HG03469 (cell line): ENCODE measurements at regions not wholly inside any gene's neighbourhood (a gene's known extent, or its start where the extent isn't known, plus 50 kb on each side); places are given as distances from the start of the nearest gene placed in this dataset.
"Not testable (repeated sequence)": the region's sequence is repeated elsewhere in the genome, so short reads cannot be mapped to it uniquely, and the experiment has no call there.

Experiments used
- ATAC-seq: cut with Tn5 transposase; IDR thresholded peaks from one replicate; pipeline ENCODE4 v1.9.1; 2021; ENCODE audit warnings: mild to moderate bottlenecking, moderate library complexity, moderate number of reproducible peaks; ENCODE audit not compliant: unreplicated experiment

- no peak for ATAC-seq
Observed at GRCh38 chr3:40877631-40878463, 321.5 kb upstream of the CTNNB1 start.

DNA sequence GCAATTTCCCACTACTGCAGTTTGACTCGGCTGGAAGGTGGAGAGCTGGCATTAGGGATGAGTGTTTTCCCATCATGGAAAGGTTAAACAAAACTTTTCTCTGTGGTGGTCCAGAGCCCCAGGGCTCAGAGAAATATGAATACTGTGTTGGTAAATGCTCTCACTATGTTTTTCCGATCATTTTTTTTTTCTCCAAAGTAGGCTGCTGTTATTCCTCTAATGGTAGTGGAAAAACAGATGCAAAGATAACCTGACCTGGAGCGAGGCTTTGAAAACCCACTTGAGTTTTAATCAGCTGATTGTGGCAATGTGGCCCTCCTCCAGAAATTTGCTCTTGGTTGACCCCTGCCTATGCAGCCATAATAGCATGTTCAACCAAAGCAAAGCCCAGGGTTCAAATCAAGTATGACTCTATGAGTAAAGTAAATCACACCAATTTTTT is 320.8 kb upstream of the CTNNB1 start:
- ATAC-seq = no peak

DNA sequence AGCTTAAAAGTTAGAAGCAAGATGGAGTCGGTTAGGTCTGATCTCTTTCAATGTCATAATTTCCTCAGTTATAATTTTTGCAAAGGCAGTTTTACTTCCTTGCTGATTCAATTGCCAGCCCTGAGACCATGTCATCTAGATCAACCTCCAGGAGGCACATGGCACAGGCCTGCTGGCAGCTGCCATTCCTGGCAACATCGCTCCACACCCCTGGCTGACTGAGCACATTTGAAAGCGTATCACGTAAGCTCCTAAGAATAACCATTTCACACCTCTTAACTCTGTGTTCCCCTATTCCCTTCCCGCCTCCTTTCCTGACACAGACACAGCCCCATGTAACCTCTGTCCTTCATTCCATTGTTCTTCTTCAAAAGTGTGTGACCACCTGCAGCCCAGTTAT is 313.9 kb upstream of the CTNNB1 start:
- ATAC-seq = no peak

DNA sequence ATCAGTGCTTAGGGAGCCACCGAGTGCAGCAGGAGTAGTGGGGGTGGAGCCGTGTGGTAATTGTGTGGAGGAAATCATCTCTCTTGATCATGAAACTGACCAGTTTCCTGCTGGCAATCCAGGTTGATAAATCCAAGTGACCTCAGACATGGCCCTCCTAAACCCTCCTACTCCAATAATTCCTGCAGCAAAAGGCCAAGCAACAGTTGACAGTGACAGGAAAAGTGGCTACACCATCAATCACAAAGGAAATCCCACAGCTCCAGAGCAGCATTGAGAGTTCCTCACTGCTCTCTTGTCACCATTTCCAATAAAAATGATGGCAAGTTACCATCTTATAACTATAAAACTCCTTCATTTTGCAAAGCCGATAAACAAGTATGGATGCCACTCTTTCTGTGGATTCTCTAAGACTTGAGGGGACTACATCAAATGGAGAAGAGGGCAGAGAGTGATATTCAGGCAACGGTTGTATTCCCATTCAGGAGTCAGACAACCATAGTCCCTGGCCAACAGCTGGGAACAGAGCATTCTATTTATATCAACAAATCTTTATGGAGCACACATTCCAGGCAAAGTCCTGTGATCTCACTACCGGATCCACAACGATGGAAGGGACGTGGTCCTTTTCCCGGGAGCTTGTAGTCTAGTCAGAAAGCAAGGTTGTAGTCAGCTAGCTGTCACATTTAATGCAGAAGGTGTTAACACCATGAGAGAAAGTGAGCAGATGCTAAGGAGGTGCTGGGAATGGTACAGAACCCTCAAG is 312.5 kb upstream of the CTNNB1 start:
- no peak for ATAC-seq

DNA sequence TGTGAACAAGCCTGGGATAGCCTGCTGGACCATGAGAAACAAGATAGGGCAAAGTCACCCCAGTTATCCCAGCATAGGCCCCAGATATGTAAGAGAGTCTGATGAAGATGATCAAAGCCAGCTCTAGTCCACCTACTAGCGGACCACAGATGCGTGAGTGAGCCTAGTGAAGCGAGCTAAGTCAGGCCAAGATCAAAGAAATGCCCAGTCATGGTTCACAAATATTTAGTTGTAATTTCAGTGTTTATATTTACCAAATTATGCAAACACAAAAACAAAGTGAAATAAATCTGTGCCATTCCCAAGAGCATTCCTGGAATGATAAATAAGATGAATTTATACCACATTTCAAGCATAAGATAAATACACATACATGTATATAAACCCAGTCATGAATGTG is 308.1 kb upstream of the CTNNB1 start:
- ATAC-seq = no peak

- no peak for ATAC-seq
Observed at GRCh38 chr3:40895109-40895508, 304.2 kb upstream of the CTNNB1 start.

DNA sequence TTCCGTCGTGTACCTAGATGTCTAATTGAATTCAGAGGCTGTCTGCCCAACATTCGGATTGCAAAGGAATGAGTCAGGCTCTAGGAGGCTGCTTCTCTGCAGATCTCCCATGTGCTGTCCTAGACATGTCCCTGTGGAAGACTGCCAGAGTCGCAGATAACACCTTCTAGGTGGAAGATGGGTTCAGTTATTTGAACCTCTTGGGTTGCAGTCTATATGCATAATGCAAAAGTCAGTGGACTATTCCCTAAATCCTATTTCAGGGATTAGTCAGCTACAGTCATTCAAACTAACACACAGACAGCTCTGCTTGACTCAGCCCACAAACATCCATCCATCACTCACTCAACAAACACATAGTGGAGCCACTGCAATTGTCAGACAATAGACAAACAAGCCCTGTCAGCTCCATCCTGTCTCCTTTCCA is 300.0 kb upstream of the CTNNB1 start:
- ATAC-seq = no peak

DNA sequence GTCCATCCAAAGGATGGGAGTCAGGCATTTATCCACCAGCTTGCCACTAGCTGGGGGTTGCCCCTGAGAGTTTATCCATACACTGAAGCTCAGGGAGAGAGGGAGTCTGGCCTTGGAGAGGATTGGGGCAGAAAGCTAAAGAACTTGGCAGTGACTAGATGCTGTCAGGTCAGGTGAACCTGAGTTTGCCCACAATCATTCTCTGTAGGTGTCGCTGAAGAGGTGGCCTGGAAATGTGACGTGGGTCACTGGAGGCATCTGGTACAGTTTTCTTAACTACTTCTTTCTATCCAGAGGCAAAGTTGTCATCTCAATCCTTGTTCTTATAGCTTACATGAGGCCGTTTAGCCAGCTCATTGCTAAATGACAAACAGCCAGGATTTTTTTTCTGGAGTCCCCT is 298.0 kb upstream of the CTNNB1 start:
- ATAC-seq = no peak

DNA sequence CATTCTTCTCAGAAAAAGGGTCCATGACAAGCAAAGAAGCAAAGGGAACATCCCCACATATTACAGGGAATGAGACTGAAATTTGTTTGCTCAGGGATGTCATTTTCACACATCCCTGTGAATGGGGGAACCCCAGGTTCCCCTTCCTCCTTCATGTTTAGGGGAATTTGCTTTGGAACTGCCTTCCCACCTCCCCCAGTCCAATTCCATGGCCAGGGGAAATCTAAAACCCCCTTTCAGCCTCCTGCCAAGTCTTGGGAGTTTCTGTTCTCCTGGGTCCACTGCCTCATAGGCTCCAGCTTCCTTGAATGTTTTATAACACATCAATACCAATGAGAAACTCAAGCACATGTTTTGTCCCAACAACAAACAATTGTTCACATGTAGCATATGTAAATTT is 297.5 kb upstream of the CTNNB1 start:
- ATAC-seq = no peak

GRCh38 chr3:40907907-40908465 is 291.3 kb upstream of the CTNNB1 start:
- not testable (repeated sequence) for ATAC-seq

DNA sequence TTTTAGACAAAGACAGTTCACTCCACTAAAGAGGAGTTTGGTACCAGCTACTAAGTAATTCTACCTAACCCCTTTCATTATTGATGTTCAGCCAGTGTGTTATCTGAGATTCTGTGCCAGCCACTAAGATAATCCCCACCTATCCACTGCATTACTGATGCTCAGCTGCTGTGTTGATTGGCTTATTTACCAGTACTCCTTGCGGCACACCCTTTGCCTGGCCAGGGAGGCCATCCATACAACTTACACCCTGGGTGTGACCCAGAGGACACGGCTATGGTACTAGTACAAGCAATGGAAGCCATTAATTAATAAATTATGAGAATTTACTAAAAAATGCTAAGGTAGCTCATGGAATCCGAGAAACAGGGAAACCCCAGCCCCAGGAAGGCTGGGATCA is 290.7 kb upstream of the CTNNB1 start:
- ATAC-seq = no peak

GRCh38 chr3:40911264-40911663 is 288.0 kb upstream of the CTNNB1 start:
- no peak for ATAC-seq

- ATAC-seq = no peak
Observed at GRCh38 chr3:40911928-40912327, 287.4 kb upstream of the CTNNB1 start.

- no peak for ATAC-seq
Observed at GRCh38 chr3:40912461-40912860, 286.8 kb upstream of the CTNNB1 start.

DNA sequence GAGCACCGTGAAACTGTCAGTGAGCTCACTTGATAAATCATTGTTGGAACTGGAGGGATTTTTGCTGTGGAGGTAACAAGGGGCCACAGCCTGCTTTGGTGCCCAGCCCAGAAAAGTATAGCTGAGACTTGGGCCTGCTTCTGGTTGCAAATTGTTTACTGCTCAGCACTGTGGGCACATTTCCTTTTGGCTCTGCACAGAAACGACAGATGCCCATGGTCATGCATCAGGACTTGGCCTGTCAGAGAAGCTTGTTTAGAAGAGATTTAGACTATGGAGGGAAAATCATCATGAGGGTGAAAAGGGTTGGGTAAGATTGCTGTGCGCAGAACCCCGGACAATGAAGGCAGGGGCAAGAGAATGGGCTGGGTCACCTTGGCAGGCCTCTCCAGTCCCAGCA is 286.1 kb upstream of the CTNNB1 start:
- ATAC-seq = no peak

DNA sequence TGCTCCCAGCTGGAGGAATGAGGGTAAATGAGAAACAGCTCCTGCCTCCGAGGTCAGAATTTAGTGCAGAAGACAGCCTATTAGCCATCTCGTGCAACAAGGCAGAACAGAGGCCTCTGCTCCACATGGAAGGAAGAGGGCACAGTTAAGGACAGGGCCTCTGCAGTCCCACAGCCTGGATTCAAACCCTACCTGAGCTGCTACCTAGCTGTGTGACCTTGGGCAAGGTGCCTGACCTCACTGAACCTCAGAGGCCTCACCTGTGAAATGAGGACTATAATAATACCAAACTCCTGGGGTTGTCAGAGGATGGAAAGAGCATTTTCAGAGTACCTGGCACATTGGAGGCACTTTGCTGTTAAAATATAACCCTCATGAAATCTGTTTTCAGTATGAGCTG is 285.7 kb upstream of the CTNNB1 start:
- ATAC-seq = no peak

DNA sequence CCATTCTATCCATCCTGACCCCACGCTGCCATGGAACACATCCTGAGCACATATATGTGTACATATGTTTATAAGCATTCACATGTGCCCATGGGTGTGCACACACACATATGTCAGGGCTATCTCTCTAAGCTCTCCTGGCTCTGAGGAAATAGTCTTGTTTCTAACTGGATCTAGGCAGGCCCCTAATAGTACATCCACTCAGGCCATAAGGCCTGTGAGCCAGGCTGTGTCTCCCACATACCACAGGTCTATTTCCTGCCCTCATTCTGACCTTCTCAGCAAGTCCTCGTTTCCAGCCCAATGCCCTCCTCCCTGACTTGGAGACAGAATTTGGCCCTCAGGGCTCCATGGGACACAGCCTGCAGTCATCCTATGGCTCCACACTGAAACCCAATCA is 284.8 kb upstream of the CTNNB1 start:
- ATAC-seq = no peak

DNA sequence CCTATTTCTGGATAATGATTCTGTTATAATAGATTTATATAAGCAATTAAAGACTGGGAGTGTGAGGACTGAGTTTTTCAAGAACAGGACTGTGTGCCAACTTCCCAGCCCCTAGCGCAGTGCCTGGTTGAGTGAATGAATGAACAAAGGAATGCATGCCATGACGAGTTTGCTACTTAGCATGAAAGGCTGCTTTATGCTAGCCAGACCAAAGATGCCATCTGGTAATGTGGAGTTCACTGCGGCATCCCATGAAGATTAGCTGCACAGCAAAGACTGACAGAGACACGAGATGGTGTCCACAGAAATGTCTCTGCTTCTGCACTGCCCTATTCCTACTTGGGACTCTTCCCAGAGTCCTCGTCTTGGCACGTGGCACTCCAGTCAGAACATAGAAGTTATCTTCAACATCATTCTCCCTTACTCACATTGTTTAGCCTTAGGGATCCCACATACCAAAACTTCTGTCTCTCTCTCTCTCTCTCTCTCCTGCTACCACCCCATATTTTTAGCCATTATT is 283.9 kb upstream of the CTNNB1 start:
- ATAC-seq = no peak

- ATAC-seq = no peak
Observed at GRCh38 chr3:40920041-40920440, 279.3 kb upstream of the CTNNB1 start.

GRCh38 chr3:40921251-40921650 is 278.1 kb upstream of the CTNNB1 start:
- no peak for ATAC-seq

DNA sequence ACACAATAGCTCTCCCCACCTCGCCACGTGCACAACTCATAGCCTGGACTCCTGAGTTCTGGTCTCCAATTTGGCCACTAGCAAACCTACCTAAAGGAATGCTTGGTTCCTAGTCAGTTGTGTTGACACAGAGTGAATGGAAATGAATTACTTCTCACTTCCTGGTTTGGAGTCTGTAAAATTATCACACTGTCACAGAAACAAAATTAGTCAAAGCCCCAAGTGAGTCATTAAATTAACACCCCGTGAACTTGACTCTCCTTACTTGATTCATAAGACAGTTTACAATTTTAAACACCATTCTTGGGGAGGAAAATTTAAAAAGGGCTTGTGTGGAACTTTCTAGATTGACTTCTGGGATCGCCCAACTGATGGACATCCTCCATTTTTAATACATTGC is 276.2 kb upstream of the CTNNB1 start:
- no peak for ATAC-seq

GRCh38 chr3:40923651-40924050 is 275.7 kb upstream of the CTNNB1 start:
- ATAC-seq = no peak
